Activated CD4-positive, alpha-beta memory T cell treated with anti-CD3 and anti-CD28 coated beads, Interleukin-2, amount 10 ng/mL, durations not matched to agents 7 days and 5 days (primary cell): ENCODE measurements at regions not wholly inside any gene's neighbourhood (a gene's known extent, or its start where the extent isn't known, plus 50 kb on each side); places are given as distances from the start of the nearest gene placed in this dataset.

ENCODE experiments used
- CTCF ChIA-PET: fragments of 350-600 bp; sonication (Branson Sonifier 250); formaldehyde crosslinking; loops from one replicate; lab custom pipeline; 2021; ENCODE audit warnings: antibody characterized with exemption, inconsistent platforms; lab: Charles Lee
- POLR2A ChIA-PET: fragments of 350-600 bp; sonication (Branson Sonifier 250); formaldehyde crosslinking; loops from one replicate; lab custom pipeline; 2021; ENCODE audit warnings: antibody characterized with exemption; lab: Charles Lee
- DNase-seq: peaks from one replicate; pipeline ENCODE4 v3.0.0-alpha.2; 2020
- H3K27ac Mint-ChIP-seq: one replicate; pipeline ENCODE4 v1.8.0; 2021; ENCODE audit warnings: mild to moderate bottlenecking, mixed read lengths
- H3K27me3 Mint-ChIP-seq: one replicate; pipeline ENCODE4 v1.8.0; 2021; ENCODE audit warnings: mixed read lengths
- H3K36me3 Mint-ChIP-seq: one replicate; pipeline ENCODE4 v1.8.0; 2021; ENCODE audit warnings: low read depth, mixed read lengths
- H3K4me1 Mint-ChIP-seq: one replicate; pipeline ENCODE4 v1.8.0; 2021; ENCODE audit warnings: mixed read lengths
- H3K4me3 Mint-ChIP-seq: one replicate; pipeline ENCODE4 v1.8.0; 2021; ENCODE audit warnings: mild to moderate bottlenecking, mixed read lengths
- H3K9me3 Mint-ChIP-seq: one replicate; pipeline ENCODE4 v1.8.0; 2021; ENCODE audit warnings: mixed read lengths

- ChIA-PET CTCF (no interaction called here), POLR2A (no interaction called here)
- no peaks in the 10 kb centered on the region for H3K4me1 Mint-ChIP-seq
- H3K4me3 Mint-ChIP-seq: no peak overlapping the region
- H3K9me3 Mint-ChIP-seq: no peaks in the 10 kb centered on the region
- H3K27ac Mint-ChIP-seq: no peak overlapping the region
- peaks cover 5% of the 10 kb centered on the region for H3K27me3 Mint-ChIP-seq
- no peak for DNase-seq
- no peaks in the 10 kb centered on the region for H3K36me3 Mint-ChIP-seq
These were observed 125.4 kb upstream of the NPVF start for GRCh38 chr7:25353732-25354131.

DNA sequence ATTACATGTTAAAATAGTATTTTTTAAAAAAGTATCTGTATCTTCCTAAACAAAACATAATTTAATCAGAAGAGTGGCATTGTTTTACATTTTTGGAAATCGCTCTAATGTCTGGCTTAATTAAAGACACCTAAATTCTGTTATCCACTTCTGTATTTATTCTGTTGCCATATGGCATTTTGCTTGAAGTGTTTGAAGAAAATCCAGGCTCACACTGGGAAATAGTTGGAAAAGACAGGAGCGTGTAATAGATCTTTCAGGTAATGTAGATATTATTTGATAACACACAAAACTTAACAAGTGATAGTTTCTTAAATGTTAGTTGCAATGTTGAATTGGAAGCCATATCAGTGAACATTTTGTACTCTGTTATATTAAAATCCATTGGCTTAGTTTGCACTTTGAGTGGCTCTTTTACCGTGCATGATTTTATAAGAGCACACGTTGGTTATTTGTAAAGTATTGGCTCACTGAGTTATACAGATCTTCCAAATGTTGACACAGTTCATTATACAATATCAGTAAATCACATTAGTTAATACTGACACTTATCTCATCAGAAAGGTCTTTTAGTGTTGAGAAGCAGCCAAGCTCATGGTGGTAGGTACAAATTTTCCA is 128.4 kb upstream of the NPVF start:
- POLR2A ChIA-PET: no interaction called here
- no peak overlapping the region for H3K4me3 Mint-ChIP-seq

DNA sequence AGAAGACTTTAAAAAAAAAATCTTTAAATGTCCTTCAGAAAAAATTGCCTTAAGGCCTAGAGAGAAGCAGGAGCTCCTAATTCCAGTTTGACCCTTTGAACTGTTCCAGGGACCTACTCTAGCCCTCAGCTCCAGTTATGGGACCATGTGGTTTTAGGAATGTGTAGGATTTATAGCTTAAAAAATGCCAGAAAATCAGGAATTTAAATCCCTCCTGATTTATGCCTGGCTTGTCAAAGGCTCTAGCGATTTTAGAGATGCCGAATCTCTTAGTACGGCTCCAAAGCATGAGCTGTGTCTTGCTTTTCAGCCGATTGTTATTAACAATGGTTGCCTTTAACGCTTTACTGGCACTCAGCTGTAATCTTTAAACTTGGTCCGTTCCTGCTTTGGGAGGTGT is 130.6 kb upstream of the NPVF start:
- CTCF ChIA-PET: no interaction called here
- no peaks in the 10 kb centered on the region for H3K4me1 Mint-ChIP-seq
- no peak overlapping the region for H3K27ac Mint-ChIP-seq

More for the DNA sequence above, 128.4 kb upstream of the NPVF start:
- H3K4me1 Mint-ChIP-seq: no peaks in the 10 kb centered on the region
- H3K9me3 Mint-ChIP-seq: no peaks in the 10 kb centered on the region
- H3K27me3 Mint-ChIP-seq: peaks cover 1% of the 10 kb centered on the region
- no peak for DNase-seq
- no peak overlapping the region for H3K27ac Mint-ChIP-seq
- CTCF ChIA-PET: no interaction called here
- no peaks in the 10 kb centered on the region for H3K36me3 Mint-ChIP-seq

DNA sequence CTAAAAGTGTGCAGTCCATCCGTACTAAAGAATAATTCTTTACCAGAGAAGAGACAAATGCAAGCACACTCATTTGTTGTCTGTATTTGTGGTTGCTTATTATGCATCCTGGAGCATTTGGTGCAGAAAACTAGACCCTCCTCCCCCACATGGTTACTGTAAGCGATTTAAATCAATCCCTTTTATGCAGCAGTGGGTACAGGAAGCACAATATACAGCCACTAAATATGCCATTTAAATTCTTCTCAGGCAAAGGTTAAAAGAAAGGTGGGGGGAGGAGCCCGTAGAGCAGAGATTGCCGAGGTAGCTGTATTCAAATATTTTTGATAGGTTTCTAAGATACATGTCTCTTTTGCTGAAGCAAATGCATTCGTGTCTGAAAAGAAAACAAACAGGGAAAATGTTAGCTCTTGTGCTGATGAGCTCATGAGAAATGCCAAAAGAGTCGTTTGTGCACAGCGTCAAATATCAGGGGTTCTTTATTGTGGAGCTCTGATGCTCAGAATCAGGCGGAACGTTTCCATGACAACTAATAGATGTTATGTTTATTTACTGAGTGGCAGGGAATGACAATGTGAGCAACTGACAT is 131.3 kb upstream of the NPVF start:
- CTCF ChIA-PET: no interaction called here
- H3K9me3 Mint-ChIP-seq: no peaks in the 10 kb centered on the region
- H3K36me3 Mint-ChIP-seq: no peaks in the 10 kb centered on the region
- H3K4me1 Mint-ChIP-seq: no peaks in the 10 kb centered on the region
- H3K27me3 Mint-ChIP-seq: peaks cover 3% of the 10 kb centered on the region
- DNase-seq: no peak
- no peak overlapping the region for H3K27ac Mint-ChIP-seq
- POLR2A ChIA-PET: no interaction called here
- H3K4me3 Mint-ChIP-seq: no peak overlapping the region

More for the DNA sequence above, 130.6 kb upstream of the NPVF start:
- no peaks in the 10 kb centered on the region for H3K9me3 Mint-ChIP-seq
- no peak for DNase-seq
- H3K36me3 Mint-ChIP-seq: no peaks in the 10 kb centered on the region
- no peak overlapping the region for H3K4me3 Mint-ChIP-seq
- POLR2A ChIA-PET: no interaction called here
- H3K27me3 Mint-ChIP-seq: peaks cover 3% of the 10 kb centered on the region

DNA sequence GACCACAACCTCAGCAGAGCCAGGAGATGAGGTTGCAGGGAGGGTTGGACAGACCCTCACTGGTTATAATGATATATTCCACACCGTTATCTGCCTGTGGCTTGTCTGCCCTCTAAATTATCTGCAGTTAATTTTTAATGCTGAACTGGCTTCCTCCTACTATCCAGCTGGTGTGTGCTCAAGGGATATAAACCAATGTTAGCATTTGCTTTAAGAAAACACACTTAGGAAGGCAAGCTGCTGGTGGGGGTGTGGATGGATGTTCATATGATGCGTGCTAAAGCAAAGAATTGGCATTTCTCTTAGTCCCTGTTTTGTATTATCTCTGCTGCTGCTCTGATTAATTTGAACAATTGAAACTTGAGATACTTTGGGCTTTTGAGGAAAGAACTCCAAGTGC is 132.2 kb upstream of the NPVF start:
- peaks cover 3% of the 10 kb centered on the region for H3K27me3 Mint-ChIP-seq
- H3K4me1 Mint-ChIP-seq: no peaks in the 10 kb centered on the region
- no peak overlapping the region for H3K4me3 Mint-ChIP-seq
- ChIA-PET POLR2A (no interaction called here), CTCF (no interaction called here)
- H3K27ac Mint-ChIP-seq: no peak overlapping the region
- H3K36me3 Mint-ChIP-seq: no peaks in the 10 kb centered on the region
- no peaks in the 10 kb centered on the region for H3K9me3 Mint-ChIP-seq
- DNase-seq: no peak

- POLR2A ChIA-PET: no interaction called here
These were observed 133.1 kb upstream of the NPVF start for GRCh38 chr7:25361387-25361786.

DNA sequence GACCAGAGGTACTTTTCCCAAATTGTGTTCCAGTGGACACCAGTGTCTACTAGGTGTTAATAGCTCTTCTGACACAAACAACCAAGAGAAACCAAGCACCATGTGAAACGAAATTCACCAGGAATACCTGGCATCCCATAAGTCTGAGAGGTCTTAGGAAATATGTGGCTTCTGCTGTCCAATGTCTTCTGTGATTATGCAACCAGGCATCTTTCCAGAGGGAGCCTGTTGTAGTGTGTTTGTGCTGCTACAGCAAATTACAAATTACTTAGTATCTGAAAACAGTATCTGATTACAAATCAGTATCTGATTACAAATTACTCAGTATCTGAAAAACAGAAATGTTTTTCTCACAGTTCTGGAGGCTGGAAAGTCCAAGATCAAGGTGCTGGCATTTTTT is 133.6 kb upstream of the NPVF start:
- Mint-ChIP-seq H3K9me3 (no peaks in the 10 kb centered on the region), H3K27me3 (peaks cover 4% of the 10 kb centered on the region), H3K4me3 (no peak overlapping the region), H3K27ac (no peak overlapping the region), H3K36me3 (no peaks in the 10 kb centered on the region), H3K4me1 (no peaks in the 10 kb centered on the region)
- ChIA-PET POLR2A (no interaction called here), CTCF (no interaction called here)
- no peak for DNase-seq

More at GRCh38 chr7:25361387-25361786, 133.1 kb upstream of the NPVF start:
- DNase-seq: no peak
- no peak overlapping the region for H3K4me3 Mint-ChIP-seq
- H3K27ac Mint-ChIP-seq: no peak overlapping the region
- no peaks in the 10 kb centered on the region for H3K9me3 Mint-ChIP-seq
- CTCF ChIA-PET: no interaction called here
- H3K36me3 Mint-ChIP-seq: no peaks in the 10 kb centered on the region
- peaks cover 4% of the 10 kb centered on the region for H3K27me3 Mint-ChIP-seq
- H3K4me1 Mint-ChIP-seq: no peaks in the 10 kb centered on the region

DNA sequence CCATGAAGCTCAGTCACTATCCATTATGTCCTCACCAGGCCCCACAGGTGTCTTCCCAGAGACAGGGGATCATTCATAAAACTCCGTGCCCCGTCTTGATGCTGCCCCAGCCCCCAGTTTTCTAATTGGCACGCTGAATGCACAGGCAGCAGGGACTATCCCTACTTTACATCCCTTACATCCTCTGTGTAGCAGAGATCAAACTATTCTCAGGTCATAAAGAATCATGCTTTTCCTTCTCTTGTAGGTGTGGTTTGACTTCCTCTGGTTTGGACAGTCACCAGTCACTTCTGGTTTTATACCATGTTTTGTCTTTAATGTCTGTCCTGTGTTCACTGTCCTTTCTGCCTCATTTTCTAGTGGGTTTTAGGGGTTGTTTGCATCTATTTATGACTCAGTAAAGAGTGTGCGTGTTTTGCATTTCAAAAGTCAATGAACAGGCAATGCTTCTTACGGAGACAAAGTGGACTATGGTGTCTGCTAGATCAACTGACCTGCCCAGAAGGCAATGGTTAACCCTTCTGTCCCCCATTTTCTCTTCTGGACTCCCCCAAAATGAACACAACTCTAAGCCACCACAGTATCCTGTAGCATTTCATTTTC is 140.4 kb upstream of the NPVF start:
- POLR2A ChIA-PET: no interaction called here
- Mint-ChIP-seq H3K27ac (no peak overlapping the region), H3K4me1 (no peaks in the 10 kb centered on the region), H3K36me3 (no peaks in the 10 kb centered on the region), H3K4me3 (no peak overlapping the region), H3K27me3 (peaks cover 5% of the 10 kb centered on the region), H3K9me3 (peaks cover 10% of the 10 kb centered on the region)
- DNase-seq: no peak
- CTCF ChIA-PET: no interaction called here

- no peaks in the 10 kb centered on the region for H3K36me3 Mint-ChIP-seq
- ChIA-PET CTCF (no interaction called here), POLR2A (no interaction called here)
- no peaks in the 10 kb centered on the region for H3K4me1 Mint-ChIP-seq
- no peak overlapping the region for H3K4me3 Mint-ChIP-seq
- DNase-seq: no peak
- peaks cover 10% of the 10 kb centered on the region for H3K9me3 Mint-ChIP-seq
- H3K27ac Mint-ChIP-seq: no peak overlapping the region
- peaks cover 5% of the 10 kb centered on the region for H3K27me3 Mint-ChIP-seq
These were observed 141.5 kb upstream of the NPVF start for GRCh38 chr7:25369786-25370185.

DNA sequence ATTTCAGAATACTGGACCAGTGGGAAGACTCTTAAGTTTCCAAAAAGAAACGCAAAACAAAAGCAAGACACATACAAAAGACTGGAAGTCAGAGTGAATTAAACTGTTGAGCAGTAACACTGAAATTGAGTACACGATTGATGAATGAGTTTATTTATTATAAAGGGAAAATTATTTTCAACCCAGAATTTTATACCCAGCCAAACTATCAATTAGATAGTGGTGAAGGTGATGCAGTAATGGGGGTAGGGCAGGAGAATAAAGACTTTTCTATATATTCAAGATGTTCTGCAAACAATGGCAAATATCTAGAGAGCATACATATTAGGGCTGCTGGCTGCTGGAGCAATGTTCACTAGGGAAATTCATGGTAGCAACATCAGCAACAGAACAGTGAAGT is 143.7 kb upstream of the NPVF start:
- no peak overlapping the region for H3K4me3 Mint-ChIP-seq
- H3K27ac Mint-ChIP-seq: no peak overlapping the region
- CTCF ChIA-PET: no interaction called here
- H3K9me3 Mint-ChIP-seq: peaks cover 10% of the 10 kb centered on the region
- DNase-seq: no peak
- POLR2A ChIA-PET: no interaction called here
- no peaks in the 10 kb centered on the region for H3K36me3 Mint-ChIP-seq
- no peaks in the 10 kb centered on the region for H3K4me1 Mint-ChIP-seq
- H3K27me3 Mint-ChIP-seq: peaks cover 4% of the 10 kb centered on the region

- Mint-ChIP-seq H3K27me3 (peaks cover 9% of the 10 kb centered on the region), H3K36me3 (no peaks in the 10 kb centered on the region), H3K4me3 (no peak overlapping the region), H3K27ac (no peak overlapping the region), H3K9me3 (peaks cover 10% of the 10 kb centered on the region), H3K4me1 (no peaks in the 10 kb centered on the region)
- POLR2A ChIA-PET: no interaction called here
- CTCF ChIA-PET: no interaction called here
- no peak for DNase-seq
These were observed 147.7 kb upstream of the NPVF start for GRCh38 chr7:25375805-25376600.

GRCh38 chr7:25379351-25380300 is 151.3 kb upstream of the NPVF start:
- CTCF ChIA-PET: no interaction called here
- Mint-ChIP-seq H3K4me3 (no peak overlapping the region), H3K27me3 (peaks cover 26% of the 10 kb centered on the region), H3K27ac (no peak overlapping the region), H3K36me3 (no peaks in the 10 kb centered on the region), H3K4me1 (no peaks in the 10 kb centered on the region), H3K9me3 (no peaks in the 10 kb centered on the region)
- POLR2A ChIA-PET: no interaction called here
- no peak for DNase-seq
